ENCODE measurements at regions not wholly inside any gene's neighbourhood (a gene's known extent, or its start where the extent isn't known, plus 50 kb on each side); places are given as distances from the start of the nearest gene placed in this dataset.
A peak's percentile ranks its signal among the peaks of the same experiment; 100 is the strongest.
"Not testable (repeated sequence)": the region's sequence is repeated elsewhere in the genome, so short reads cannot be mapped to it uniquely, and the experiment has no call there.

DNA sequence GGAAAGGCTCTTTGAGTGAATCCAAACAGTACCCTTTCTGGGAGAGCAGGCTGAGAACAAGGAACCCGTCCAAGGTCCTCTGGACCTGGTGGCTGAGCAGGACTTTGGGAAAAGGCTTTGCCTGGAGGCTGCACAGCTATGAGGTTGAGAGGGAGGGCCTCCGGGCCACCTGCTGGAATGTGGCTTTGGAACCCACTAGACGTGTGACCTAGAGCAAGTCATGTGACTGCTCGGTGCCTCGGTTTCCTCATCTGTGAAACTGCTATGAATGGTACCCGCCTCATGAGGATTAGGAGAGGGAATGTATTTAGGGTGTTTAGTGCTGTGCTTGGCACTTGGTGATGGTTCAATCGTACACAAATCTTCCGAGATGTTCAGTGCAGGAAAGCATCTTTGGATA lies 50.4 kb downstream of the HAPSTR1 start:
- DNase-seq = no peak

DNA sequence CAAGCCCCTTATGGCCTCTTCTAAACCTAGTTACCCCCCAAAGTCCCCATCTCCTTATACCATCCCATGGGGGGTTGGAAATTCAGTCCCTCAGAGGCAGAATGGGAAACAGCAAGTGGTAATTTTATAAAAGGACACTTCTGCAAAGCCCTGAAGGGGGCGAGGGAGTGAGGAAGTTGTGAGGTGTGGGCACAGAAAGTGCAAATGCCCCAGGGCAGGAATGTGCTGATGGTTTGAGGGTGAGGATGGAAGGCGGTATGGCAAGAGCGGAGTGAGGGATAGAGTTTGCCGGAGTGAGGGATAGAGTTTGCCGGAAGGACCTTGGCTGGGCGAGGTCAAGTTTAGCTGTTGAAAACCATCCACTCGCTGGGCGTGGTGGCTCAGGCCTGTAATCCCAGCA lies 52.7 kb downstream of the HAPSTR1 start:
- DNase-seq = no peak

DNA sequence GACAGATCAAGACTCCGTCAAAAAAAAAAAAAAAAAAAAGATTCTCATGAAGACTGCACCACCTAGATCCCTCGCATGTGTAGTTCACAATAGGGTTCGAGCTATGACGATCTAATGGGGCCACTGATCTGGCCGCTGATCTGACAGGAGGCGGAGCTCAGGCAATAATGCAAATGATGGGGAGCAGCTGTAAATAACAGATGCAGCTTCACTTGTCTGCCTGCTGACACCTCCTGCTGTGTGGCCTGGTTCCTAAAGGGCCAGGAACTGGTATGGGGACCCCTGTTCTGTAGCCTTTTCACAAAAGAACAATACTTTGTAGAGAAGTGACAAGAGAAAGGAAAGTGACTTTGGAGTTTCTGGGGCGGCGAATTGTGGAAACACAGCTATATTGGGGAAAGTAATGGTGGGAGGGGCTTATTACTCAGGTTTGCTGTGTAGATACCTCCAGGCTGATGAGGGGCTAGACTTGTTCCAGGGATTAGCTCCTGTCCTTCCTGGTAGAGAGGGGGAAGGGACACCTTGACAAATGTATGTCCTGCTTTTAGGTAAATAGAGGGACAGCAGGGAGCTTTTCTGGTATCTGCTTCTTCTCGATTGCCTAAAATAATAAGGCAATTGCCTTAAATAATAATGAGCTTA lies 57.1 kb downstream of the HAPSTR1 start:
- no peak for DNase-seq

DNA sequence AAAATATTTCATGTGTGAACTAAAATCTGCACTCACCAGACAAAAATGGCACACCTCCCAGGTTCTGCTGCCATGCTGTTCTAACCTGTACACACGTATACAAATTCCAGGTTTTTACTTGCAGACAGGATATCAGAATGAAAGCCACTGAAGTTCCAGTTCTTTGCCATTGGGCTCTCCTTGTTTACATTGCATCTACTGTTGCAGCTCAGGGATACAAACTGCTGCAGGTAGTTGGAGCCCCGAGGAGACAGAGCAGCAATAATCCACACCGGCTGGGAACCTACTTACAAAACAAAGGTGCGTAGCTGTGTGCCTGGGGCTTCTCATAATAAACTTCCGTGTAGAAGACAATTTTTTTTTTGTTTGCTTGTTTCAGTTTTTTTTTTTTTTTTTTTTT lies 59.6 kb downstream of the HAPSTR1 start:
- DNase-seq = no peak

DNA sequence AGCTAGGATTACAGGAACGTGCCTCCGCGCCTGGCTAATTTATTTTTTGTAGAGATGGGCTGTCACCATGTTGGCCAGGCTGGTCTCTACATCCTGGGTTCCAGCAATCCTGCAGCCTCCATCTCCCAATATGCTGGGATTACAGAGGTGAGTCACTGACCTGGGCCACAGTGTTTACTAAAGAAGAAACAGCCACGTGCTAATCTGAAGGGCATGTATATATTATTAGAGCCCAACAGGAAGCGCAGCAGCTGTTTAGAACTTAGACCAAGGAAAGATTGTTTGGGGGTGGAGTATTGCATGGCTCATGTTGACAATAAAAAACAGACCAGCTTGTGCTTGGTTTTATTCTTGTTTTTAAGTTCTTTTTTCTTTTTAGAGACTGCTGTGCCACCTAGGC lies 60.2 kb downstream of the HAPSTR1 start:
- no peak for DNase-seq

DNA sequence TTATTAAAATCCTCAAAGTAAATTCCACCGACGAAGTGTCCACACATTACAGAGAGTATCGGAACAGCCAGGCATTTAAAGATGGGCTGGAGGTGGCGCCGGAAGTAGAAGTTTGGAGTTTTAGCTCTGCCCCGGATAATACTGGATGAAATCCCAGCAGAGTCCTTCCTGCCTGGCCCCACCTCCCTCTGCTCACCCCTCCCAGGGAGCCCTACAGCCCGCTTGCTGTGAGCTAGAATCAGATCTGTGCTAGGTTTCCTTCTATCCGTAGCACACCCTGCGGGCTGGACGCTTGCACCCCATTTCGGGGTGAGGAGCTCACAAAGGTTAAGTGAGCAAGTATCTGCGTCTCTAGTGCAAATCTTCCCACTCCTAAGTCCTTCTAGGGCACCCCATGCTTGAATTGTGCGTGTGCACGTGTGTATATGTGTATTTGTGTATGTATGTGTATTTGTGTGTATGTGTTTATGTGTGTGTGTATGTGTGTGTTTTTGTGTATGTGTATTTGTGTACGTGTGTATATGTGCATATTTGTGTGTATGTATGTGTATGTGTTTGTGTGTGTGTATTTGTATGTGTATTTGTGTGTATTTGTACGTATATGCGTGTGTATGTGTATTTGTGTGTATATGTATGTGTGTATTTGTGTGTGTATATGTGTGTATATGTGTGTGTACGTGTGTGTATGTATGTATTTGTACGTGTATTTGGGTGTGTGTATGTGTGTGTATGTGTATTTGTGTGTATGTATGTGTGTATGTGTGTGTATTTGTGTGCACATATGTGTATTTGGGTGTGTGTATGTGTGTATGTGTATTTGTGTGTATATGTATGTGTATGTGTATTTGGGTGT lies 61.4 kb downstream of the HAPSTR1 start:
- DNase-seq = no peak

DNA sequence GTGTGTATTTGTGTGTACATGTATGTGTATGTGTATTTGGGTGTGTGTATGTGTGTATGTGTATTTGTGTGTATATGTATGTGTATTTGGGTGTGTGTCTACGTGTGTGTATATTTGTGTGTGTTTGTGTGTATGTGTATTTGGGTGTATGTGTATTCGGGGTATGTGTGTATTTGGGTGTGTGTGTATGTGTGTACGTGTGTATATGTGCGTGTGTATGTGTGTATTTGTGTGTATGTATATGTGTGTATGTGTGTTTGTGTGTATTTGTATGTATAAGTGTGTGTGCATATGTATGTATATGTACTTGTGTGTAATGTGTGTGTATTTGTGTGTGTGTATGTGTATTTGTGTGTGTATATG lies 62.0 kb downstream of the HAPSTR1 start:
- no peak for DNase-seq

DNA sequence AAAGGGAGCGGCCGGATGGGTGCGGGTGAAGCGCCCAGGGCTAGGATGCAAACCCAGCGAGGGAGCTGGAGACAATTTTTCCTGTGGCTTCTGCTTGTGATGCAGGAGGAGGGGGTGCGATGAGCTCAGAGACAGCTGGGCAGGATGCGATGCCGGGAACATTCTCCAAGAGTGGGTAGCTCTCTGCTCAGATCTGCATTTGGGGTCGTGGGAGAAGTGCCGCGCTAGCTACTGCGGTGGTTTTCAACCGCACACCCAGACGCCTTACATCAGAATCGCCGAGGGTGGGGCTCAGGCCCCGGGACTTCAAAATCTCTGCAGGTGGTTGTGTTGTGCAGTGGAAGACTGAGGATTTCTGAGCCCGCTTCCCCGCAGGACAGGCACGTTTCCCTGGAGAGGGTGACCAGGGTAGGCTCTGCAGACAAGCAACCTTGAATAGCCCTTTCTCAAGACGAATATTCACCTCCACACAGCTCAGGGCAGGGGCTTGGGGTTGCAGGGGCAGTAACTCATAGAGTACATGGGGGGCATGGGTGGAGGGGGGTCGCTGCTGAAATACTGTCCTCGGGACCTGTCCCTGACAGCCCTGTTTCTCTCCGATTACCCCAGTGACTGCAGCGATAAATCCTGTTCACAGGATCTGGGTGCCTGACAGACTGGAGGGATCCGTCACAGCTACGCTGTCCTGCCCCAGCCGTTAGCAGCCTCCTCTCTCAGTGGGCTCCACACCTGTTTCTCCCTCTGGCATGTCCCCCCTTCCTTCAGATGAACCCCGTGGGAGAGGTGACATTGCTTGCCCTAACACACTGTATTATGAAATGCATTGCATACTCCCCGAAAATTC lies 63.3 kb downstream of the HAPSTR1 start:
- DNase-seq = no peak

DNA sequence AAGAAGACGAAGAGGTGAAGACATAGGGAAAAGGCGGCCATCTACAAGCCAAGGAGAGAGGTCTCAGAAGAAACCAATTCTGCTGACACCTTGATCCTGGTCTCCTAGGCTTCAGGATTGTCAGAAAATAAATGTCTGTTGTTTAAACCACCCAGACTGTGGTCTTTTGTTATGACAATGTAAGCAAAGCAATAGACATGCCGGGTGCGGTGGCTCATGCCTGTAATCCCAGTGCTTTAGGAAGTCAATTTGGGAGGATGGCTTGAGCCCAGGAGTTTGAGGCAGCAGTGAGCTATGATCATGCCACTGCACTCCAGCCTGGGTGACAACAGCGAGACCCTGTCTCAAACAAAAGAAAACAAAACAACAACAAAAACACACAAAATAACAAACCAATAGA lies 64.4 kb downstream of the HAPSTR1 start:
- no peak for DNase-seq

DNA sequence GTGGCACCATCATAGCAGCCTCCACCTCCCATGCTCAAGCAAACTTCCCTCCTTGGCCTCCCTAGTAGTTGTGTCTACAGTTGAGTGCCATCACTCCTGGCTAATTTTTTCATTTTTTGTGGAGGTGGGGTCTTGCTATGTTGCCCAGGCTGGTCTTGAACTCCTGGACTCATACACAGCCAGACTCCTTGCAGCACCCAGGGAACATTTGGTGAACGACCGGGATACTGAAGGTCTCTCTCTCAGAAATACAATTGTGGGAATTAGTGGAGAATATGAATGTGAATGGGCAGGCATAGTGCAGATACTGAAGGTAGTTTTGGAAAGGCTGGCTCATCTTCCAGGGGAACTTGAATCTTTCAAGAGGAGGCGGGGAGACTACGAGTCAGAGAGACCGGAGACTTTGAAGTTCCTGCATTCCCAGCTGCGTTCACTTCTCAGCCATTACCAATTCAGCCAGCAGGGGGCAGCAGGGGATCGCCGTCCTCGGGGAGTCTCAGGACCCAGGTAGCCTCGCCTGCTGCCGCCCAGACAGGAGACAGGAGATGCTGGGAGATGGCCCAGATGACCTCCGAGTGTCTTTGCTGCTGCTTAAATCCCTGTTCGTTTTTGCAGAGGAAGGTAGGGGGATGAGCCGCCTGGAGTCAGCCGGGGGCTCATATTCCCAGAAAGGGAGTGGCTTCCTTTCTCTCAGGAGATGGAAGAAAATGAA lies 68.6 kb downstream of the HAPSTR1 start:
- peak in 2 of 6 experiments; percentile 8 to 14 for DNase-seq

DNA sequence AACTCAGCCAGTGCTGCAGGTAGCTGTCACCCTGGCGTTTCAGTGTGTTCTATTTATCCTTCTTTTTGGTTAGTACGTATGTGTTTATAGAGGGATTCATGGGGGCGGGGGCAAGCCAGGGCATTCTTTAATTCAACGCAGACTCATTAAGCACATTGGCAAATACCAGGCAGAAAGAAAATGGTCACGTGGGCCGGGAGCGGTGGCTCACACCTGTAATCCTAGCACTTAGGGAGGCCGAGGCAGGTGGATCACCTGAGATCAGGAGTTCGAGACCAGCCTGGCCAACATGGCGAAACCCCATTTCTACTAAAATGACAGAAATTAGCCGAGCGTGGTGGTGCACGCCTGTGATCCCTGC lies 69.1 kb downstream of the HAPSTR1 start:
- DNase-seq = no peak

DNA sequence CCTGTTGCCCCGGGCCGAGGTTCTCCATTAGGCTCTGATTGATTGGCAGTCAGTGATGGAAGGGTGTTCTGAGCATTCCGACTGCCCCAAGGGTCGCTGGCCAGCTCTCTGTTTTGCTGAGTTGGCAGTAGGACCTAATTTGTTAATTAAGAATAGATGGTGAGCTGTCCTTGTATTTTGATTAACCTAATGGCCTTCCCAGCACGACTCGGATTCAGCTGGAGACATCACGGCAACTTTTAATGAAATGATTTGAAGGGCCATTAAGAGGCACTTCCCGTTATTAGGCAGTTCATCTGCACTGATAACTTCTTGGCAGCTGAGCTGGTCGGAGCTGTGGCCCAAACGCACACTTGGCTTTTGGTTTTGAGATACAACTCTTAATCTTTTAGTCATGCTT lies 74.2 kb downstream of the HAPSTR1 start:
- no peak for DNase-seq

DNA sequence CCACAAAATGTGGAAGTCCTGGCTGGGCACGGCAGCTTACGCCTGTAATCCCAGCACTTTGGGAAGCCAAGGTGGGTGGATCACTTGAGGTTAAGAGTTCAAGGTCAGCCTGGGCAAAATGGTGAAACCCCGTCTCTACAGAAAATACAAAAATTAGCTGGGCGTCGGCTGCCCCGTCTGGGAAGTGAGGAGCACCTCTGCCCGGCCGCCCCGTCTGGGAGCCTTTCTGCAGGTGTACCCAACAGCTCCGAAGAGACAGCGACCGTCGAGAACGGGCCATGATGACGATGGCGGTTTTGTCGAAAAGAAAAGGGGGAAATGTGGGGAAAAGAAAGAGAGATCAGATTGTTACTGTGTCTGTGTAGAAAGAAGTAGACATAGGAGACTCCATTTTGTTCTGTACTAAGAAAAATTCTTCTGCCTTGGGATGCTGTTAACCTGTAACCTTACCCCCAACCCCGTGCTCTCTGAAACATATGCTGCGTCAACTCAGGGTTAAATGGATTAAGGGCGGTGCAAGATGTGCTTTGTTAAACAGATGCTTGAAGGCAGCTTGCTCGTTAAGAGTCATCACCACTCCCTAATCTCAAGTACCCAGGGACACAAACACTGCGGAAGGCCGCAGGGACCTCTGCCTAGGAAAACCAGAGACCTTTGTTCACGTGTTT lies 75.0 kb downstream of the HAPSTR1 start:
- DNase-seq = not testable (repeated sequence)

DNA sequence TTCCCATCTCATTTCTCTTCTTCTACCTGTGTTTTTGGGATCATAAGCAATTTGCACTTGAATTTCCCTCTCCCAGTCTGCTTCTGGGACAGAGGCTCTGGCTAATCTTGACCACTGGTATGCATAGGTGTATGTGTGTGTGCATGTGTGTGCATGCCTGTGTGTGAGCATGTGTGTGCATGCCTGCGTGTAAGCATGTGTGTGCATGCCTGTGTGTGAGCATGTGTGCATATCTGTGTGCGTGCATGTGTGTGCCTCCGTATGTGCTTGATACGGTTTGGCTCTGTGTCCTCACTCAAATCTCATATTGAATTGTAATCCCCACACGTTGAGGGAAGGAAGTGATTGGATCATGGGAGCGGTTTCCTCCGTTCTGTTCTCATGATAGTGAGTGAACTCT lies 77.7 kb downstream of the HAPSTR1 start:
- DNase-seq = no peak

DNA sequence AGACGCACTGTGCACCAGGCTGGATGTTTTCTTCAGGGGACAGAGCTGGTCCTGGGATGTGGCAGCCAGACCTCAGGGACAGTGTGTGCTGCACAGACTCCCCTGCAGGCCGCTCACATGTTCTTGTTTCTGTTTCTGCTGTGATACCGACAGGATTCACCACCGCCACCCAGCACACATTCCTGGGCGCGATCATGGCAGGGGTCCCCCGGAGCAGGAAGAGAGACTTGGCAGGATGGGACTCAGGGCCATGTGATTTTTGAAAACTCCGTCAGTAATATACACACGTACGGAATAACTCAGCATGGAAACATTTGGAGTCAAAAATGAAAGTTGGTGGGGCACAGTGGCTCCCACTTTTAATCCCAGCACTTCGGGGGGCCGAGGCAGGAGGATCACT lies 79.0 kb downstream of the HAPSTR1 start:
- DNase-seq = no peak

DNA sequence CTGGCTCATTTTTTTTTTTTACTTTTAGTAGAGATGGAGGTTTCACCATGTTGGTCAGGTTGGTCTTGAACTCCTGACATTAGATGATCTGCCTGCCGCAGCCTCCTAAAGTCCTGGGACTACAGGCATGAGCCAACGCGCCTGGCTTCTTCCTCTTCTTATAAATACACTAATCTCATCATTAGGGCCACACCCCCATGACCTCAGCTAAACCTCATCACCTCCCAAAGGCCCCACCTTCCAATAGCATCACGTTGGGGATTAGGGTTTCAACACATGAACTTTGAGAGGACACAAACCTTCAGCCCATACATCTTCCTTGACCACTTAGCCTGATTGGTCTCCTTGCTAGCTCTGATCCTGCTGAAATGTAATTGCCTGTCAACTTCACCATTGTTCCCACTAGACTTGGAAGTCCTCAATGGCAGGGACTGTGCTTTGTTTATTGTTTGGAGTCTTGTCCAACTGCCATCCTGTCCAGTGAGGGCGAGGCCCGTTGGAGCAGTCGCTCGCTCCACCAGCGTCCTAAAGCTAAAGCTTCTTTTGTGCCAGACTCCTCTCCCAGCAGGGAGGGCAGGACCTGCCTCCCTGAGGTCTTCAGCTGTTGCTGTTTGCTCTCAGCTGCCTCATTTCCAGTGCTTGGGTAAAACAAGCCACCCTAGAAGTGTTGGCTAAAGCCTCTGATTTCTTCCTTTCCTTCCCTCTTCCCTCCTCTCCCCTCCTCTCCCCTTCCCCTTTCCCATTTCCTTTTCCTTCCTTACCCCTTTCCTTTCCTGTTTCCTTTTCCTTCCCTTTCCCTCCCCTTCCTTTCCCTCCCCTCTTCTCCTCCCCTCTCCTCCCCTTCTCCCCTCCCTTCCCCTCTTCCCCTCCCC lies 85.3 kb downstream of the HAPSTR1 start:
- DNase-seq = no peak

DNA sequence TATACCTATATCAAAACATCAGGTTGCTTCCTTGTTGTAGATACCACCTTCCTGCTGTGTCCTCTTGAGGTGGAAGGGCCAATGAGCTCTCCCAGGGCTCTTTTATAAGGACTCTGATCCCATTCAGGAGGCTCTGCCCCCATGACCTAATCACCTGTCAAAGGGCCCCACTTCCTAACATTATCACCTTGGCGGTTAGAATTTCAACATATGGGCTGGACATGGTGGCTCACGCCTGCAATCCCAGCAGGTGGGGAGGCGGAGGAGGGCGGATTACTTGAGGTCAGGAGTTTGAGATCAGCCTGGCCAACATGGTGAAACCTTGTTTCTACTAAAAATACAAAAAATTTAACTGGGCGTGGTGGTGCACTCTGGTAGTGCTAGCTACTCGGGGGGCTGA lies 86.4 kb downstream of the HAPSTR1 start:
- no peak for DNase-seq

DNA sequence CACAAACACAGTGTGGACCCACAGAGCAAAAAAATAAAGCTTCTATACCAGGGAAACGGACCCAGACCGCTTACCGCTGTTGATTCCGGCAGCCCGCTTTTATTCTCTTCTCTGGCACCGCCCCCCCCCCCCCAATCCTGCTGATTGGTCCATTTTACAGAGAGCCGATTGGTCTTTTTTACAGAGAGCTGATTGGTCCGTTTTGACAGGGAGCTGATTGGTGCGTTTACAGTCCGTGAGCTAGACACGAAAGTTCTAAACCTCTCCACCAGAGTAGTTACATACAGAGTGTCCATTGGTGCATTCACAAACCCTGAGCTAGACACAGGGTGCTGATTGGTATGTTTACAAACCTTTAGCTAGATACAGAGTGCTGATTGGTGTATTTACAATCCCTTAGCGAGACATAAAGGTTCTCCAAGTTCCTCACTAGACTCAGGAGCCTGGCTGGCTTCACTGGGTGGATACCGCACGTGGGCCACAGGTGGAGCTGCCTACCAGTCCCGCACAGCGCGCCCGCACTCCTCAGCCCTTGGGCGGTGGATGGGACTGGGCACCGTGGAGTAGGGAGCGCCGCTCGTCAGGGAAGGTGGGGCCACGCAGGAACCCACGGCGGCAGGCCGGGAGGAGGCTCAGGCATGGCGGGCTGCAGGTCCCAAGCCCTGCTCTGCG lies 92.4 kb downstream of the HAPSTR1 start:
- DNase-seq = no peak

DNA sequence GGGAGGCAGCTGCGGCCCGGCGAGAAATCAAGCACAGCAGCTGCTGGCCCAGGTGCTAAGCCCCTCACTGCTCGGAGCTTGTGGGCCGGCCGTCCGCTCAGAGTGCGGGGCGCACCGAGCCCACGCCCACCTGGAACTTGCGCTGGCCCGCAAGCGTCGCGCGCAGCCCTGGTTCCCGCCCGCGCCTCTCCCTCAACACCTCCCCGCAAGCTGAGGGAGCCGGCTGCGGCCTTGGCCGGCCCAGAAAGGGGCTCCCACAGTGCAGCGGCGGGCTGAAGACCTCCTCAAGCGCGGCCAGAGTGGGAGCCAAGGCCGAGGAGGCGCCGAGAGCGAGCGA lies 92.9 kb downstream of the HAPSTR1 start:
- no peak for DNase-seq

DNA sequence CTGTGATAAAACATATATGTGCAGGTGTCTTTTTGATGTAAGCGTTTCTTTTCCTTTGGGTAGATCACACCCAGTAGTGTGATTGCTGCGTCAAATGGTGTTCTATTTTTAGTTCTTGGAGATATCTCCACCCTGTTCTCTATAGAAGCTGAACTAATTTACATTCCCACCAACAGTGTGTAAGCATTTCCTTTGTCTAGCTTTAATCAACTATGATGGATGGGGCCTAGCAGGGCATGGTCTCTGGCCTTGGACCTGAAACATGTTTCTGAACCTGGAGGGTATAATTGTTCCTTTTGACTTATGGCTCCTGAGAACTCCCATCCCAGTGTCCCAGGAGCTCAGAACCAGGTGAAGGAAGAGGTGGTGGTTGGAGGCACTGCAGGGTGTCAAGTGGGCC lies 93.9 kb downstream of the HAPSTR1 start:
- no peak for DNase-seq

DNA sequence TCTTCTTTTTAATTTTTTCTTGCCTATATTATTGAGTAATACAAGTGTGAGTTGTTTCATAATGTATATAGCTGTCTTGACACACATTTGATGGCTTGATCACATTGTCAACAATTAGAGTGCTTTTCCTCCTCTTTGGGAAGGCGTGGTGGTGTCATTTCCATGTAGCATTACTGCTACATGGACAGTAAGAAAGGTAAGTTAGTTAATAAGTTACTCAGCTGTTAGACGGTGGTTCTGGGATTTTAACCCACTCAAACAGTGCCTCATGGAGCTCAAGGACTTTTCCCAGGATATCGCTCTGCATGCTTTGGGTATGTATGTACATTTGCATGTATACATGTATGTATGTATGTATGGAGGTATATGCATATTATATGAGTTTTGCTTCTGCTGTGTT lies 94.6 kb downstream of the HAPSTR1 start:
- DNase-seq = no peak
